ENCODE measurements at regions not wholly inside any gene's neighbourhood (a gene's known extent, or its start where the extent isn't known, plus 50 kb on each side); places are given as distances from the start of the nearest gene placed in this dataset.

DNA sequence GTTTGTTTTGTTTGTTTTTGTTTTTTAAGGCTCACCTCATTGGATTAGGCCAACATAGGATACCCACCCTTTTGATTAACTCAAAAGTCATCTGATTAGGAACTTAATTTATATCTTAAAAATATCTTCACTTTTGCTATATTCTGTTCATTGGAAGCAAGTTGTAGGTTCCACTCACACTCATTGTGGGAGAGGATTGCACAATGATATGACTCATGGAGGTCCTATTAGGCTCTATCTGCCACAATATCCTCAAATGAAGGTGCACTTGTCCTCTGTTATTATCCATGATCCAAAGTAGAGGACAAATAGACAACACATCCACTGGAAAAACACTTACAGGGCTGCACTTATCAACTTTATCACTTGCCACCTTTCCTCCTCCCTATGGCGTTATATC, 60.5 kb upstream of the ADAMTS3 start:
- TF ChIP-seq, protein P1, sequence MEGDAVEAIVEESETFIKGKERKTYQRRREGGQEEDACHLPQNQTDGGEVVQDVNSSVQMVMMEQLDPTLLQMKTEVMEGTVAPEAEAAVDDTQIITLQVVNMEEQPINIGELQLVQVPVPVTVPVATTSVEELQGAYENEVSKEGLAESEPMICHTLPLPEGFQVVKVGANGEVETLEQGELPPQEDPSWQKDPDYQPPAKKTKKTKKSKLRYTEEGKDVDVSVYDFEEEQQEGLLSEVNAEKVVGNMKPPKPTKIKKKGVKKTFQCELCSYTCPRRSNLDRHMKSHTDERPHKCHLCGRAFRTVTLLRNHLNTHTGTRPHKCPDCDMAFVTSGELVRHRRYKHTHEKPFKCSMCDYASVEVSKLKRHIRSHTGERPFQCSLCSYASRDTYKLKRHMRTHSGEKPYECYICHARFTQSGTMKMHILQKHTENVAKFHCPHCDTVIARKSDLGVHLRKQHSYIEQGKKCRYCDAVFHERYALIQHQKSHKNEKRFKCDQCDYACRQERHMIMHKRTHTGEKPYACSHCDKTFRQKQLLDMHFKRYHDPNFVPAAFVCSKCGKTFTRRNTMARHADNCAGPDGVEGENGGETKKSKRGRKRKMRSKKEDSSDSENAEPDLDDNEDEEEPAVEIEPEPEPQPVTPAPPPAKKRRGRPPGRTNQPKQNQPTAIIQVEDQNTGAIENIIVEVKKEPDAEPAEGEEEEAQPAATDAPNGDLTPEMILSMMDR (IDR thresholded peaks at IDR 0.05 in 4 of 5, conservative IDR thresholded peaks at IDR 0.05 in 1 of 5) = no peak
- TF ChIP-seq POLR2A (IDR thresholded peaks at IDR 0.05) = no peak

Data from gastrocnemius medialis (tissue), 4 donors.